ENCODE measurements at regions not wholly inside any gene's neighbourhood (a gene's known extent, or its start where the extent isn't known, plus 50 kb on each side); places are given as distances from the start of the nearest gene placed in this dataset.

- in situ Hi-C loops (cut with HindIII; ENCODE audit: low sequenced_read_pairs) = no loop called here
- no peak for DNase-seq (ENCODE audit: low spot score)
Measured at GRCh38 chr3:44098656-44099415, 142.8 kb upstream of the TOPAZ1 start.

DNA sequence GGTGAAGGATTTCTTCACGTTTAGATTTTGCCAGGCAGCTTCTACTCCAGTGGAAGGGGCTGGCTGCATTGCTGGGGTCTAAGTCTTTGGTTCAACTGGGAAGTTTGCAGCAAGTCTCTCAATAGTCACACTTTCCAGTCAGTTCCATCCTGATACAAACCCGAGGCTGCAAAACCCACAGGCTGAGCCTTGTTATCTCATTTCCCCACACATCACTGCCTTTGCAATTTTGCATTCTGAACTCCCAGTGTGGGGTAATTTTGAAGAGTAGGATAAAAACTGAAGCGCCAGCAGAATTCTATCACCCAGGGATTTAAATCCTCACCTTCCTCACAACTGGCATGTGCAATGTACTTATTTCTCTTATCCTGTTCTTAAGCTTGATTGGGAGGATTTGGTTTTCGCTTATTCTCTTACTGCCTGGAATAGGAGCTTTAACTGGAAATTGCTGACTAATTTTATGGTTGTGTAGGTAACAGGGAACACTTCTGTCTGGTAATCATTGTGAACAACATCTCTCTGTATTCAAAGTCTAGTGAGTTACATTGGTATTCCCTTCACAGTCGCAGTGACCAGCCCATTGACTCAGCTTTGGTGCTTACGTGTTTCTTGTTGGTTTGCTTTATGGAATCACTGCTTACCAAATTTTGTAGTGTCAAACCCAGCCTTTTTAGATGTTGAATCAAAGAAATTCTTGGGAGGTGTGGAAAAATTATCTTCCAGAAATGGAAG, 142.0 kb upstream of the TOPAZ1 start:
- no peak for DNase-seq (ENCODE audit: low spot score)
- in situ Hi-C loops (cut with HindIII; ENCODE audit: low sequenced_read_pairs) = no loop called here

GRCh38 chr3:44100298-44100695, 141.4 kb upstream of the TOPAZ1 start:
- no peak for DNase-seq (ENCODE audit: low spot score)
- in situ Hi-C loops (cut with HindIII; ENCODE audit: low sequenced_read_pairs) = no loop called here

DNA sequence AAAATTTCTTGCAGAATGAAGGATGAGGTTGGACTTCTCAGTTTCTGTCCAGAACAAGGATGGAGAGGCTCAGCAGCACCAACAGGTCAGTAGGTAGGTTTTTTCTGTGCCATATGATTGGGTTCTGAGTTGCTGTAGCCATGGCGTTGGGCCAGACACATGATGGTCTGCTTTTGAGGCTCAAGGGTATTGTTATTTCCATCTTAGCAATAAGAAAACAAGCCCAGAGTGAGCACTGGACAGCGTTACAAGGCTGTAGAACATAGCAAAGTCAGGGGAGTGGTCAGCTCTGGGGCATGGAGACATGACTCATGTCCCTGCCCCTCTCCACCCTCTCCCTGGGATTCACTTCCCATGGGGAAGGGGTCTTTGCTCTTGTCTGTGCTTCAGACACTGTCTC, 137.6 kb upstream of the TOPAZ1 start:
- in situ Hi-C loops (cut with HindIII; ENCODE audit: low sequenced_read_pairs) = no loop called here
- DNase-seq (ENCODE audit: low spot score) = no peak

DNA sequence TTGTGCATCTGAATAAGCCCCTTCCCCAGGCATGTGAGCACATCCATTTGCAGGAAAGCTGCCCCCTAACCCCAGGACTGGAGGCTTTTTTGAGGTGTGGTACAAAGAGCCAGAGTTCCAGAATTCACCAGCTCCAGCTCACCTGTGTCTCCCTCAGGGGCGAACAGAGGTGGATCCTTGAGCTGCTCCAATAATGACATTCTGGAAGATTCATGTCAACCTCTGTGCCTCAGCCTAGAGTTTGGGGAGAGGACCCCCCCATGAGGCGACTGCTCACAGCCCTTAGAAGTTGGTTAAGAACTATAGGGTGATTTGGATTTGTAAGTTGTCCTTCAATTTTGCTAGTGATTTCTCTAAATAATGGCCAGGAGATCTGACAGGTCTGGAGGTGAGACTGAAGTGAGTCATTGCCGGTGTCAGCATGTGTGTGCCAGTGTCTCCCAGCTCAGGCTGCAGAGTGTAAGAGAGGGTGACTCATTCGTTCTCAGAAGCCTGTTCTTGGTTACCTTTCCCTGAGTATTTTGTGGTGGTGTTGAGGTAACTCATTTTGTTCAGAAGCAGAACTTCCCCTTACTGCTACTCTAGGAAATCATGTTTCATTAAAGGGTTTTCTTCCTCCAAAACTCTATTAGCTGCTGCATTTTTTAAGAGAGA, 136.9 kb upstream of the TOPAZ1 start:
- DNase-seq (ENCODE audit: low spot score) = no peak
- in situ Hi-C loops (cut with HindIII; ENCODE audit: low sequenced_read_pairs) = no loop called here

DNA sequence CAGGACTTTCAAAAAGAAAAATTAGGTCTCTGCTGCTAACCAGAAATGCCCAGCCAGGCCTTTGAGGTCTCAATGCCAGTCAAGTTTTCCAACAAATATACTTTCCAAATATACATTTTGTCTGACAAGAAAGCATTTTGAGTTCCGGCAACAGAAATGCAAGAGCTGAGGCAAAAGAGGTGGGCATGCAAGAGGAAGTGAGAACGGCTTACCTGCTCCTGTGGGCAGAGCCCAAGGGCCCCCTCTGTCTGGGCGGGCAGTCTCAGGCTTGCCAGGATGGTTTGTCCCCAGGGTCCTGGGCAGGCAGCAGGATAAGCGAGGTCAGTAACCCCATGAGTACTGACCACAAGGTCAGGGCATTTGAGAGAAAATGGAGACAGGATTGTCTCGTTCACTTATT, 136.1 kb upstream of the TOPAZ1 start:
- DNase-seq (ENCODE audit: low spot score) = no peak
- in situ Hi-C loops (cut with HindIII; ENCODE audit: low sequenced_read_pairs) = no loop called here

DNA sequence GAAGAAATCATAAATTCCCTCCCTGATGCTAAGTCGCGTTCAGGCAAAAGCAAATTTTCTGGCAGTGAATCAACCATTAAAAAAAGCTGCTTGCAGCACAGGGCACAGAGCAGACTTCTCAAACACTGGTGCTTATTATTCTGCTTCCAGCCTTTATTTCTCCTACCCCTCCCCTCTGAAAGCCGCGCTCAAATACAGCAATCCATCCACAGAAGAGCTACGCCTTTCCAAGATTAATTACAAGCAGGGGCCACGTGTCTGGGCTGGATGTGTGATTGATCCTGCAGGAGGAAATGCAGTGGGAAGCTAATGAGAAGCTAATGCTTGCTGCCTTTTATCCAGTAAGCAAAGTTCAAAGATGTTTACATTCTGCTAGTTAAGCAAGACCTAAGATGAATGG, 134.9 kb upstream of the TOPAZ1 start:
- peak; percentile 12 for DNase-seq (ENCODE audit: low spot score)
- in situ Hi-C loops (cut with HindIII; ENCODE audit: low sequenced_read_pairs) = no loop called here

DNA sequence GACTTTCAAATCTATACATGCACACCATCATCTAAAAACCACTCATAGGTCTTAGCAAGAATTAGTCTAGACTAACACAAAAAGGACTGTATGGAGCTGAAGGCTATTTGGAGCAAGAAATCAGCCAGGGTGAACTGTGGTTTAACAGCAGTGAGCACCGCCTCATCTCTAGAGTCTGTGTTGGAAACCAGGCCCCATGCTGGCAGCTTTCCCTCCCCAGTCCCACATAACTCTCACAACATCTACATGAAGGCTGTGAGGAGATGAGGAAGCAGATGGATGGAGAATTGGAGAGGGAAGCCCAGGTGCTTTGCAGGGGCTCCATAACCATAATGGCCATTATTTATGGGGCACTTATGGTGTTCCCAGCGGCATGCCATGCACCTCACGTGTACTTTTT, 133.2 kb upstream of the TOPAZ1 start:
- in situ Hi-C loops (cut with HindIII; ENCODE audit: low sequenced_read_pairs) = no loop called here
- DNase-seq (ENCODE audit: low spot score) = no peak

DNA sequence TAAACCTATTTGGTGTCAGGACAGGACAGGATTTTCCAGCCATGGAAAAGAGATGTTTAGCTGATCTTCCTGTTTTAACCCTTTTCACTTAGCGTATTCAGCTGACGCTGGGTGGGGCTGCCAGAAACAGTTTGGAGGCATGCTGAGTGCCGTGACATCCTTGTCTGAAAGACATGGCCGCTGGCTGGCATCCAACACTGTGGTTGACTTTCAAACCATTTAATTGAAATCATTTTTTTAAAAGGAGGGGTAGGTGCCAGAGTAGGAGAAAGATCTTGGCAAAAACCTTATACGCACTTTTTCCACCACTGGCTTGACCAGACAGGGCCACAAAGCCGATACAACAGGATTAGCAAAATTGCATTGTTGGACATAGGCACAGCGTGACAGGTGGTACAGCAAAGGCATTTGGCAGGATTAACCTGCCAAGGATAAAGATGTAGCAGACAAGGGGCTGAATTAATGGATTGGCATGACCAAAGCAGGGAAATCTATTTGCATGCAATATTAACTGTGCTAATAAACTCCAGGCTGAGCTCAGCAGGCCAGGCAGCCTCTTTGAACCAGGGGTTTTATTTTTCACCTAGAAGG, 131.8 kb upstream of the TOPAZ1 start:
- in situ Hi-C loops (cut with HindIII; ENCODE audit: low sequenced_read_pairs) = no loop called here
- DNase-seq (ENCODE audit: low spot score) = peak; percentile 77

- in situ Hi-C loops (cut with HindIII; ENCODE audit: low sequenced_read_pairs) = no loop called here
- DNase-seq (ENCODE audit: low spot score) = peak; percentile 3
Measured at GRCh38 chr3:44110648-44111047, 131.0 kb upstream of the TOPAZ1 start.

DNA sequence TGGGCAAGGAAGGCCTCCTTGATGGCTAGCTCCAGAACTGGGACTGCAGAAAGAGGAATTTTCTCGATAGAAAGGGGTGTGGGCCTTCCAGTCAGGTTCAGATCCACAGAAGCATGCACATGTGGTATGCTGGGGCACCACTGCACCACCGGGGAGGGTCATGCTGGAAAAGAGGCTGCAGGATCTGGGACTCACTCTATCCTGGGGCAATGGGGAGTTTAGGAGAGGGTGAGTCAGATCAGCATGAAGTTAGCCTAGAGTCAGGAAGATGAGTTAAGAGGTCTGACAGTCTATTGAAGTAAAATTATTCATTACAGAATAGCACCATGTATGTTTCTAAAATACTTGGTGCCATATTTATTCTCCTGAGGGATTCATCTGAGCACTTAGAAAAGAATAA, 130.2 kb upstream of the TOPAZ1 start:
- no peak for DNase-seq (ENCODE audit: low spot score)
- in situ Hi-C loops (cut with HindIII; ENCODE audit: low sequenced_read_pairs) = no loop called here

- peak; percentile 3 for DNase-seq (ENCODE audit: low spot score)
- in situ Hi-C loops (cut with HindIII; ENCODE audit: low sequenced_read_pairs) = no loop called here
Measured at GRCh38 chr3:44114142-44114541, 127.5 kb upstream of the TOPAZ1 start.

DNA sequence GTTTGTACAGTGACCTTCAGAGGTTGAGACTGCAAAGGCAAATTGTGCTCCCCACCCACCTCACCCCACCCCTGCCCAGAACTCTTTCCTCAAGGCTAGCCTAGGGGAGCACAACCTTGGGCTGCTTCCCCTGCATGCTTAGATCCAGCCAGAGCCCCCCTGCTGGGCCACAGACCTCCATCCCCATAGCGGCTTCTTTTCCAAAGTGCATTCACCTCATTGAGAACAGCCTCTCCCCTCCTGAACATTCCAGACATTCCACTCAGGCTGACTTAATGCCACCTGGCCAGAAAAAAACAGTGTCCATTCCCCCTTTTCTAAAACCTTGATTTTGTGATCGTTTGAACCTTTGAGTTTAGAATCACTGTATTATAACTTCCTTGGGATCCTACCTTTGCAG, 124.4 kb upstream of the TOPAZ1 start:
- in situ Hi-C loops (cut with HindIII; ENCODE audit: low sequenced_read_pairs) = no loop called here
- DNase-seq (ENCODE audit: low spot score) = no peak

- DNase-seq (ENCODE audit: low spot score) = no peak
- in situ Hi-C loops (cut with HindIII; ENCODE audit: low sequenced_read_pairs) = no loop called here
Measured at GRCh38 chr3:44117736-44118135, 124.0 kb upstream of the TOPAZ1 start.

DNA sequence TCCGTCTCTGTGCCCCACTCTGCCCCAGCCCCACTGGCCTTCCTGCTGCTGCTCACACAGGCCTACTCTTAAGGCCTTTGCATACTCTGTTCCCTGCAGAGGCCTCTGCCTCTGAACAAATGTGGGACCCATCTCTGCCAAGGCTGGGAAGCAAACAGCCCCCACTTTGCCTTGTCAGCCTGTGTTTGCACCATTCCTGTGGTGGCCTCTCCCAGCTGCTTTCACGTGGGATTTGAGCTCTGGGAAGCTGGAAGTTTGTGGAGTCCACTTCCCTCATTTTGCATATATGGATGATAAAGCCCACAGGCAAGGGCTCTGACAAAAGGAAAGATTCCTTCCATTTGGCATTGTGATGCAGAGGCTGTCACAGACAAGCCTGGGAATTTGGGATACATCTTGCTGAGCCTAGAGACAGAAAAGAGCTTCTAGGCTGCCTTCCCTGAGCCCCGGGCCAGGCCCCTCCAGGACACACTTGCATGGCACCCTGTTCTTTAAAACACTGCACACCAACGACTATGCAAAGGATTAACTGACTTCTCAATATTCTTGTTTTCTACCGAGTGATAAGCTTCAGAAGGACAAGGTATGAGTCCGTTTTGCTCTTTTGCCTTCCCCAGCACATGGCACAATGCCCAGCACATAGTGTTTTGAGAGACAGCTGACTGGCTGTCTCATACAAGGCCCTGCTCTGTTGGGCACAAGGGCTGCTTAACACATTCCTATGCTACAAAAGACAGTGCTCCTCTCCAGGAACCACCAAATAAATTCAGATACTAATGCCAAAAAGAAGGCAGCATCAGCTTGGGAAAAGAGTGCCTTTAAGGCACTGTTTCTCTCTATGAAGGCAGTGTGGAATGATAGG, 120.7 kb upstream of the TOPAZ1 start:
- DNase-seq (ENCODE audit: low spot score) = peak; percentile 8
- in situ Hi-C loops (cut with HindIII; ENCODE audit: low sequenced_read_pairs) = no loop called here

DNA sequence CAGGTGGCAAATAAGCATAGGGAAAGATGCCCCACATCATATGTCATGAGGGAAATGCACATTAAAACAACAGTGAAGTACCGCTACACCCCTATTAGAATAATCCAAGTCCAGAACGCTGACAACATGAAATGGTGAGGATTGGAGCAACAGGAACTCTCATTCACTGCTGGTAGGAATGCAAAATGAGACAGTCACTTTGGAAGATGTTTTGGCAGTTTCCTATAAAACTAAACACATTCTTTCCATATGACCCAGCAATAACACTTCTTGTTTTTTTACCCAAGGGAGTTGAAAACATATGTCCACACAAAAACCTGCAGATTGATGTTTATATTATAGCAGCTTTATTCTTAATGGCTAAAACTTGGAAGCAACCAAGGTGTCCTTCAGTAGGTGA, 116.4 kb upstream of the TOPAZ1 start:
- in situ Hi-C loops (cut with HindIII; ENCODE audit: low sequenced_read_pairs) = no loop called here
- DNase-seq (ENCODE audit: low spot score) = no peak

GRCh38 chr3:44125882-44126281, 115.8 kb upstream of the TOPAZ1 start:
- no peak for DNase-seq (ENCODE audit: low spot score)
- in situ Hi-C loops (cut with HindIII; ENCODE audit: low sequenced_read_pairs) = no loop called here

DNA sequence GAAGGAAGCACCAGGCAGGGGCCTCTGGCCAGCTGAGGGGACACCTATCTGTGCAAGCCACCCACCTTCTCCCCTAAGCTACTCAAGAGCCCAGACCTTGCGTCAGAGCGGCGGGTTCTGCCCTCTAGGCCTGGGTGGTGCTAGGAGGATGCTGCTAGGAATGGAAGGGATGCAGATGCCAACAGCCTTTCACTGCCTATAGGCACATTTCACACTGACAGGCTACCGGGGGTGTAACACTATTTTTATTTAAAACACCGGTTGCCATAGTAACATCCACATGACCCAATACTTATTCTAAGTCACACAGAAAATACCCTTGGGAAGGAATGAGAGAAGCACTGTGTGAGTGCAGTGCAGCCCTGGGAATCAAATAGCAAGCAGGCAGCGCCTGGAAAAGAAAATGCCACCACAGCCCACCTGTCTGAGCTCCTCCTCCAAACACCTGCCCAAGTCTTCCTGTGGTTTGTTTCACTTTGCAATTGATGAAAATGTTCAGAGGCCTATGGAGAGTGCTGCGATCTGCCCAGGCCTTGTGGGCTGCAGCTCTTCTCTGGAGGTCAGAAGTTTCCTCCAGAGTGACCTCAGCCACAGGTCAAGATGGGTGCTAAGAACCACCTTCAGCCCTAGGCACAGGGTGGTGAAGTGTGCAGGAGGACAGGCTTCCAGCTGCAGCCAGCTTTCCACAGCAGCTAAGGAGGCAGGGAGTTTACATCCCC, 113.5 kb upstream of the TOPAZ1 start:
- no peak for DNase-seq (ENCODE audit: low spot score)
- in situ Hi-C loops (cut with HindIII; ENCODE audit: low sequenced_read_pairs) = no loop called here

GRCh38 chr3:44130249-44130648, 111.4 kb upstream of the TOPAZ1 start:
- DNase-seq (ENCODE audit: low spot score) = no peak
- in situ Hi-C loops (cut with HindIII; ENCODE audit: low sequenced_read_pairs) = no loop called here
